ENCODE measurements at regions not wholly inside any gene's neighbourhood (a gene's known extent, or its start where the extent isn't known, plus 50 kb on each side); places are given as distances from the start of the nearest gene placed in this dataset.
A peak's percentile ranks its signal among the peaks of the same experiment; 100 is the strongest.

DNA sequence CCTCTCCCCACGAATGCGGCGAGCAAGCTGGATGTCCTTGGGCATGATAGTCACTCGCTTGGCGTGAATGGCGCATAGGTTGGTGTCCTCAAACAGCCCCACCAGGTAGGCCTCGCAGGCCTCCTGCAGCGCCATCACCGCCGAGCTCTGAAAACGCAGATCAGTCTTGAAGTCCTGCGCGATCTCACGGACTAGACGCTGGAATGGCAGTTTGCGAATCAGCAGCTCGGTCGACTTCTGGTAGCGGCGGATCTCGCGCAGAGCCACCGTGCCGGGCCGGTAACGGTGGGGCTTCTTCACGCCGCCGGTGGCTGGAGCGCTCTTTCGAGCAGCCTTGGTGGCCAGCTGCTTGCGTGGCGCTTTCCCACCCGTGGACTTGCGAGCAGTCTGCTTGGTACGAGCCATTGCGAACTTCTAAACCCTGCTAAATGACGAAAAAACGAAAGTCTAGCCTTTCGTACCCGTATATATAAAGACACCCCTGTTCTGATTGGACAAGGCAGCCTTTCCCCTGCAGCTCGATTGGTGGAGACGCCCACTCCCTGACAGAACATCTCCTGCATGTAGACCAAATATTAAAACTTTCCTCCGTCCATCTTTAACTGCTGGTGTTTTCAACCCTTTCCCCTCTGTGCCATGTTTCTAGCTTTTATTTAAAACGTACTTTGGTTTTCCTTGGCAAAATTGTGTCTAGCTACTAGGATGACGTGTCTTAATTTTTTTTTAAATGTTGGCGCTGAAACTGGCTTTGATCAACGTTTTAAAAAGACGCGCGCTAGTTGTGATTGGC lies 109.8 kb downstream of the HFE start:
- peak overlapping the region; percentile 84 to 96 for H3K4me3 ChIP-seq (ENCODE audit: low read depth in 2 of 2, low read length in 1 of 2)
- peak; percentile 81 for DNase-seq
- H3K4me1 ChIP-seq (ENCODE audit: control insufficient read depth in 1 of 2, insufficient read depth in 2 of 2, low read depth in 1 of 2, low read length in 1 of 2), result peaks cover 12 to 16% of the 10 kb centered on the region in 2 experiments; a peak in 3 of 4 replicates
- no peaks in the 10 kb centered on the region for H3K27me3 ChIP-seq (ENCODE audit: insufficient read depth)
- H3K9ac ChIP-seq, result peak overlapping the region; percentile 97
- H3K27ac ChIP-seq (ENCODE audit: low read depth in 2 of 2, low read length in 1 of 2), result peak overlapping the region; percentile 87 to 94
- peaks cover 41% of the 10 kb centered on the region for H3K79me2 ChIP-seq (ENCODE audit: insufficient read depth)
- peaks cover 5% of the 10 kb centered on the region; the same call in 1 of the 2 replicates for H4K20me1 ChIP-seq (ENCODE audit: insufficient read depth)
- peaks cover 53% of the 10 kb centered on the region for H3F3A ChIP-seq (replicated peaks; ENCODE audit: insufficient read depth)
- no peak overlapping the region for H2AFZ ChIP-seq (ENCODE audit: low read depth)
- H3K4me2 ChIP-seq, result peak overlapping the region; percentile 91
- no peaks in the 10 kb centered on the region for H3K9me3 ChIP-seq
- CTCF ChIA-PET, result interaction anchor here (1.1 to 2.8 kb wide), 5 partner anchors 8 to 132 kb away, joined by 3 to 9 read pairs (median 4); a partner anchor contains a TSS
- WGBS (ENCODE audit: low lambda C conversion rate), result 24% methylated on average over 35 of the region's 51 CpGs
- no peaks in the 10 kb centered on the region for H3K9me2 ChIP-seq
- POLR2A ChIA-PET, result interaction anchor here (0.7 to 7.8 kb wide), 24 partner anchors 9 to 1641 kb away, joined by 3 to 247 read pairs (median 6); a partner anchor contains a TSS
- H3K36me3 ChIP-seq (replicated peaks in 1 of 2; ENCODE audit: control insufficient read depth in 1 of 2, insufficient read depth in 2 of 2, low read length in 1 of 2), result peaks cover 0 to 4% of the 10 kb centered on the region in 2 experiments
- TF ChIP-seq, protein P1, sequence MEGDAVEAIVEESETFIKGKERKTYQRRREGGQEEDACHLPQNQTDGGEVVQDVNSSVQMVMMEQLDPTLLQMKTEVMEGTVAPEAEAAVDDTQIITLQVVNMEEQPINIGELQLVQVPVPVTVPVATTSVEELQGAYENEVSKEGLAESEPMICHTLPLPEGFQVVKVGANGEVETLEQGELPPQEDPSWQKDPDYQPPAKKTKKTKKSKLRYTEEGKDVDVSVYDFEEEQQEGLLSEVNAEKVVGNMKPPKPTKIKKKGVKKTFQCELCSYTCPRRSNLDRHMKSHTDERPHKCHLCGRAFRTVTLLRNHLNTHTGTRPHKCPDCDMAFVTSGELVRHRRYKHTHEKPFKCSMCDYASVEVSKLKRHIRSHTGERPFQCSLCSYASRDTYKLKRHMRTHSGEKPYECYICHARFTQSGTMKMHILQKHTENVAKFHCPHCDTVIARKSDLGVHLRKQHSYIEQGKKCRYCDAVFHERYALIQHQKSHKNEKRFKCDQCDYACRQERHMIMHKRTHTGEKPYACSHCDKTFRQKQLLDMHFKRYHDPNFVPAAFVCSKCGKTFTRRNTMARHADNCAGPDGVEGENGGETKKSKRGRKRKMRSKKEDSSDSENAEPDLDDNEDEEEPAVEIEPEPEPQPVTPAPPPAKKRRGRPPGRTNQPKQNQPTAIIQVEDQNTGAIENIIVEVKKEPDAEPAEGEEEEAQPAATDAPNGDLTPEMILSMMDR (IDR thresholded peaks at IDR 0.05), result peak; percentile 19; the same call in 1 of the 2 replicates
- TF ChIP-seq NRF1 (IDR thresholded peaks at IDR 0.05; ENCODE audit: low read depth, low read length) (no peak), MEF2A (IDR thresholded peaks at IDR 0.05; ENCODE audit: borderline replicate concordance, low read depth) (no peak), RFX5 (IDR thresholded peaks at IDR 0.05; ENCODE audit: low read length) (peak; percentile 37; the same call in 1 of the 2 replicates), POLR2AphosphoS5 (IDR thresholded peaks at IDR 0.05; ENCODE audit: low read depth, low read length) (peak; percentile 99), MXI1 (IDR thresholded peaks at IDR 0.05; ENCODE audit: low read depth, low read length) (peak; percentile 73), CHD2 (IDR thresholded peaks at IDR 0.05; ENCODE audit: low read length, partially characterized antibody) (peak; percentile 57), GABPA (IDR thresholded peaks at IDR 0.05; ENCODE audit: low read depth) (no peak; the same call in 1 of the 2 replicates), YY1 (IDR thresholded peaks at IDR 0.05; ENCODE audit: low read depth) (0 out of 2 replicates have a peak, but pooled peaks have one; percentile 19), EP300 (IDR thresholded peaks at IDR 0.05; ENCODE audit: borderline replicate concordance in 1 of 2, low read depth in 1 of 2, low read length in 1 of 2) (peak in 1 of 2 experiments; percentile 43; a peak in 1 of 4 replicates), ELF1 (IDR thresholded peaks at IDR 0.05) (no peak), RAD21 (IDR thresholded peaks at IDR 0.05; ENCODE audit: low read length) (no peak), TCF12 (IDR thresholded peaks at IDR 0.05) (peak; percentile 17; the same call in 1 of the 2 replicates), SIN3A (IDR thresholded peaks at IDR 0.05; ENCODE audit: borderline replicate concordance, low read depth, low read length) (peak; percentile 83; the same call in 1 of the 2 replicates), GATA2 (CRISPR knock-in tag; IDR thresholded peaks at IDR 0.05) (no peak), FOXJ3 (CRISPR knock-in tag; IDR thresholded peaks at IDR 0.05) (no peak), FOSL2 (IDR thresholded peaks at IDR 0.05; ENCODE audit: borderline replicate concordance, low read depth) (no peak), EZH2phosphoT487 (IDR thresholded peaks at IDR 0.05; ENCODE audit: borderline replicate concordance, low read depth) (no peak), TAF1 (IDR thresholded peaks at IDR 0.05; ENCODE audit: borderline replicate concordance, low read depth, low read length) (peak; percentile 73; the same call in 1 of the 2 replicates), FOXM1 (IDR thresholded peaks at IDR 0.05; ENCODE audit: low read depth) (peak; percentile 85; the same call in 1 of the 2 replicates), SMC3 (IDR thresholded peaks at IDR 0.05; ENCODE audit: low read depth, low read length) (no peak), RCOR1 (IDR thresholded peaks at IDR 0.05; ENCODE audit: low read length) (no peak), JUND (IDR thresholded peaks at IDR 0.05) (no peak)
- TF ChIP-seq, protein P2, sequence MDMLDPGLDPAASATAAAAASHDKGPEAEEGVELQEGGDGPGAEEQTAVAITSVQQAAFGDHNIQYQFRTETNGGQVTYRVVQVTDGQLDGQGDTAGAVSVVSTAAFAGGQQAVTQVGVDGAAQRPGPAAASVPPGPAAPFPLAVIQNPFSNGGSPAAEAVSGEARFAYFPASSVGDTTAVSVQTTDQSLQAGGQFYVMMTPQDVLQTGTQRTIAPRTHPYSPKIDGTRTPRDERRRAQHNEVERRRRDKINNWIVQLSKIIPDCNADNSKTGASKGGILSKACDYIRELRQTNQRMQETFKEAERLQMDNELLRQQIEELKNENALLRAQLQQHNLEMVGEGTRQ (IDR thresholded peaks at IDR 0.05; ENCODE audit: borderline replicate concordance, low read depth, low read length), result no peak
- TF ChIP-seq, protein P3, sequence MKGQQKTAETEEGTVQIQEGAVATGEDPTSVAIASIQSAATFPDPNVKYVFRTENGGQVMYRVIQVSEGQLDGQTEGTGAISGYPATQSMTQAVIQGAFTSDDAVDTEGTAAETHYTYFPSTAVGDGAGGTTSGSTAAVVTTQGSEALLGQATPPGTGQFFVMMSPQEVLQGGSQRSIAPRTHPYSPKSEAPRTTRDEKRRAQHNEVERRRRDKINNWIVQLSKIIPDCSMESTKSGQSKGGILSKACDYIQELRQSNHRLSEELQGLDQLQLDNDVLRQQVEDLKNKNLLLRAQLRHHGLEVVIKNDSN (IDR thresholded peaks at IDR 0.05; ENCODE audit: borderline replicate concordance, low read depth), result no peak
- TF ChIP-seq, protein P4, sequence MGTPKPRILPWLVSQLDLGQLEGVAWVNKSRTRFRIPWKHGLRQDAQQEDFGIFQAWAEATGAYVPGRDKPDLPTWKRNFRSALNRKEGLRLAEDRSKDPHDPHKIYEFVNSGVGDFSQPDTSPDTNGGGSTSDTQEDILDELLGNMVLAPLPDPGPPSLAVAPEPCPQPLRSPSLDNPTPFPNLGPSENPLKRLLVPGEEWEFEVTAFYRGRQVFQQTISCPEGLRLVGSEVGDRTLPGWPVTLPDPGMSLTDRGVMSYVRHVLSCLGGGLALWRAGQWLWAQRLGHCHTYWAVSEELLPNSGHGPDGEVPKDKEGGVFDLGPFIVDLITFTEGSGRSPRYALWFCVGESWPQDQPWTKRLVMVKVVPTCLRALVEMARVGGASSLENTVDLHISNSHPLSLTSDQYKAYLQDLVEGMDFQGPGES (IDR thresholded peaks at IDR 0.05; ENCODE audit: low read depth, low read length), result peak; percentile 82
- TF ChIP-seq, protein P5, sequence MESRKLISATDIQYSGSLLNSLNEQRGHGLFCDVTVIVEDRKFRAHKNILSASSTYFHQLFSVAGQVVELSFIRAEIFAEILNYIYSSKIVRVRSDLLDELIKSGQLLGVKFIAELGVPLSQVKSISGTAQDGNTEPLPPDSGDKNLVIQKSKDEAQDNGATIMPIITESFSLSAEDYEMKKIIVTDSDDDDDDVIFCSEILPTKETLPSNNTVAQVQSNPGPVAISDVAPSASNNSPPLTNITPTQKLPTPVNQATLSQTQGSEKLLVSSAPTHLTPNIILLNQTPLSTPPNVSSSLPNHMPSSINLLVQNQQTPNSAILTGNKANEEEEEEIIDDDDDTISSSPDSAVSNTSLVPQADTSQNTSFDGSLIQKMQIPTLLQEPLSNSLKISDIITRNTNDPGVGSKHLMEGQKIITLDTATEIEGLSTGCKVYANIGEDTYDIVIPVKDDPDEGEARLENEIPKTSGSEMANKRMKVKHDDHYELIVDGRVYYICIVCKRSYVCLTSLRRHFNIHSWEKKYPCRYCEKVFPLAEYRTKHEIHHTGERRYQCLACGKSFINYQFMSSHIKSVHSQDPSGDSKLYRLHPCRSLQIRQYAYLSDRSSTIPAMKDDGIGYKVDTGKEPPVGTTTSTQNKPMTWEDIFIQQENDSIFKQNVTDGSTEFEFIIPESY (IDR thresholded peaks at IDR 0.05; ENCODE audit: borderline replicate concordance, low read depth), result peak; percentile 92

All from SK-N-SH (cell line).